ENCODE measurements at regions not wholly inside any gene's neighbourhood (a gene's known extent, or its start where the extent isn't known, plus 50 kb on each side); places are given as distances from the start of the nearest gene placed in this dataset.

GRCh38 chr1:219109424-219110018 is 64.2 kb upstream of the LYPLAL1 start:
- no peak for TF ChIP-seq SIN3A (IDR thresholded peaks at IDR 0.05; ENCODE audit: low read depth)
- no peak for TF ChIP-seq YY1 (IDR thresholded peaks at IDR 0.05; ENCODE audit: extremely low read depth, insufficient replicate concordance, low read depth, low read length)
- no peak for TF ChIP-seq CTCF (IDR thresholded peaks at IDR 0.05 in 2 of 3, conservative IDR thresholded peaks at IDR 0.05 in 1 of 3; ENCODE audit: borderline replicate concordance in 1 of 3, insufficient read depth in 1 of 3, low read depth in 2 of 3, low read length in 2 of 3)
- no peak for TF ChIP-seq POLR2A (IDR thresholded peaks at IDR 0.05; ENCODE audit: borderline replicate concordance, extremely low read depth, insufficient read depth, insufficient read length)
- TF ChIP-seq CEBPB (IDR thresholded peaks at IDR 0.05; ENCODE audit: low read depth), result no peak
